MM.1S (cell line): ENCODE measurements at regions not wholly inside any gene's neighbourhood (a gene's known extent, or its start where the extent isn't known, plus 50 kb on each side); places are given as distances from the start of the nearest gene placed in this dataset.

ENCODE experiments used
- EZH2 ChIP-seq: fragments of 300-600 bp; sonication (generic); optimal IDR thresholded peaks from 2 replicates; pipeline ENCODE3; 2017; ENCODE audit warnings: low read depth, mild to moderate bottlenecking, antibody characterized with exemption, low read length, mixed read lengths
- TF ChIP-seq, protein P1 (sequence below): fragments of 300-600 bp; sonication (generic); IDR thresholded peaks from 2 replicates; pipeline ENCODE4 v1.5.1; 2016; ENCODE audit warnings: antibody characterized with exemption, low read length, mixed read lengths

DNA sequence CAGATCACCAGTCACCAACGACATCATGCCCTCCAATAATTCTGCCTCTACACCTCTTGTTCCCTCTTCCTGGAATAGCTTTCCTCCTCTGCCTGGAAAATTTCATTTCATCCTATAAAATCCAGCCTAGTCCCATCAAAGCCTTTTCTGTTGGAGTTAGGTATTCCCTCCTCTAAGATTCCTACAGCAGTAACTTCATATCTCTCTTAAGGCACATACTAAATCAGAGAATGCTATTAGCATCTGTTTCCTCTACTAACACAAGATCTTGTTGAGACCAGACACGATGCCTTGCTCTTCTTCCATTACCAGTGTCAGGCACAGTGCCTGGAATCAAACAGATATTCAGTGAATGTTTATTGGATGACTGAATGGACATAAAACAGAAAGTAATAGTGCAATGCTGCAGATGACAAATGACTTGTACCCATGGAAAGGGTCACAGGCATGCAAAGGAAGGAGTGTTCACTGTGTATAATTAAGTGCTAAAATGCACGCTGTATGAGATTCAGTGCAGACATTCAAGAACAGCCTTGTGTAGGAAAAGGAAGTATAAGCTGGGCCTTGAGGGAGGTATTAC lies 342.0 kb upstream of the ACVR2A start:
- no peak for TF ChIP-seq EZH2
- TF ChIP-seq, protein P1, sequence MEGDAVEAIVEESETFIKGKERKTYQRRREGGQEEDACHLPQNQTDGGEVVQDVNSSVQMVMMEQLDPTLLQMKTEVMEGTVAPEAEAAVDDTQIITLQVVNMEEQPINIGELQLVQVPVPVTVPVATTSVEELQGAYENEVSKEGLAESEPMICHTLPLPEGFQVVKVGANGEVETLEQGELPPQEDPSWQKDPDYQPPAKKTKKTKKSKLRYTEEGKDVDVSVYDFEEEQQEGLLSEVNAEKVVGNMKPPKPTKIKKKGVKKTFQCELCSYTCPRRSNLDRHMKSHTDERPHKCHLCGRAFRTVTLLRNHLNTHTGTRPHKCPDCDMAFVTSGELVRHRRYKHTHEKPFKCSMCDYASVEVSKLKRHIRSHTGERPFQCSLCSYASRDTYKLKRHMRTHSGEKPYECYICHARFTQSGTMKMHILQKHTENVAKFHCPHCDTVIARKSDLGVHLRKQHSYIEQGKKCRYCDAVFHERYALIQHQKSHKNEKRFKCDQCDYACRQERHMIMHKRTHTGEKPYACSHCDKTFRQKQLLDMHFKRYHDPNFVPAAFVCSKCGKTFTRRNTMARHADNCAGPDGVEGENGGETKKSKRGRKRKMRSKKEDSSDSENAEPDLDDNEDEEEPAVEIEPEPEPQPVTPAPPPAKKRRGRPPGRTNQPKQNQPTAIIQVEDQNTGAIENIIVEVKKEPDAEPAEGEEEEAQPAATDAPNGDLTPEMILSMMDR, result no peak
